NCI-H774 (cell line): ENCODE measurements at regions not wholly inside any gene's neighbourhood (a gene's known extent, or its start where the extent isn't known, plus 50 kb on each side); places are given as distances from the start of the nearest gene placed in this dataset.

Source experiments
- DNase-seq: peaks from one replicate; lab custom pipeline; 2025; lab: John Stamatoyannopoulos, UW

GRCh38 chr7:106419455-106420182 lies 134.8 kb upstream of the NAMPT start:
- DNase-seq = no peak

- no peak for DNase-seq
Measured at GRCh38 chr7:106418526-106418925, 133.7 kb upstream of the NAMPT start.

- DNase-seq = no peak
Measured at GRCh38 chr7:106418094-106418493, 133.3 kb upstream of the NAMPT start.

- DNase-seq = no peak
Measured at GRCh38 chr7:106417273-106417902, 132.6 kb upstream of the NAMPT start.

GRCh38 chr7:106416430-106416829 lies 131.6 kb upstream of the NAMPT start:
- no peak for DNase-seq

GRCh38 chr7:106415433-106415832 lies 130.7 kb upstream of the NAMPT start:
- no peak for DNase-seq

- DNase-seq = no peak
Measured at GRCh38 chr7:106413446-106413845, 128.7 kb upstream of the NAMPT start.

GRCh38 chr7:106405697-106406141 lies 120.9 kb upstream of the NAMPT start:
- no peak for DNase-seq

GRCh38 chr7:106402898-106403297 lies 118.1 kb upstream of the NAMPT start:
- no peak for DNase-seq

GRCh38 chr7:106400923-106401322 lies 116.1 kb upstream of the NAMPT start:
- DNase-seq = no peak

GRCh38 chr7:106398786-106399185 lies 114.0 kb upstream of the NAMPT start:
- DNase-seq = no peak

- DNase-seq = no peak
Measured at GRCh38 chr7:106397994-106398393, 113.2 kb upstream of the NAMPT start.

- no peak for DNase-seq
Measured at GRCh38 chr7:106394526-106394925, 109.7 kb upstream of the NAMPT start.

- no peak for DNase-seq
Measured at GRCh38 chr7:106393564-106394251, 108.9 kb upstream of the NAMPT start.

GRCh38 chr7:106392590-106392989 lies 107.8 kb upstream of the NAMPT start:
- DNase-seq = no peak

GRCh38 chr7:106392144-106392543 lies 107.4 kb upstream of the NAMPT start:
- DNase-seq = no peak

- no peak for DNase-seq
Measured at GRCh38 chr7:106386958-106387357, 102.2 kb upstream of the NAMPT start.

- DNase-seq = no peak
Measured at GRCh38 chr7:106384373-106384772, 99.6 kb upstream of the NAMPT start.

- DNase-seq = no peak
Measured at GRCh38 chr7:106382929-106383328, 98.1 kb upstream of the NAMPT start.

- DNase-seq = no peak
Measured at GRCh38 chr7:106382129-106382528, 97.3 kb upstream of the NAMPT start.

- no peak for DNase-seq
Measured at GRCh38 chr7:106381252-106381651, 96.5 kb upstream of the NAMPT start.

- DNase-seq = no peak
Measured at GRCh38 chr7:106377847-106378361, 93.1 kb upstream of the NAMPT start.
